Activated naive CD4-positive, alpha-beta T cell treated with anti-CD3 and anti-CD28 coated beads for 36 hours (primary cell): ENCODE measurements at regions not wholly inside any gene's neighbourhood (a gene's known extent, or its start where the extent isn't known, plus 50 kb on each side); places are given as distances from the start of the nearest gene placed in this dataset.

Experiments
- CTCF ChIA-PET: fragments of 350-600 bp; sonication (Branson Sonifier 250); formaldehyde crosslinking; loops from one replicate; lab custom pipeline; 2021; ENCODE audit warnings: antibody characterized with exemption; lab: Charles Lee
- DNase-seq: peaks from one replicate; pipeline ENCODE4 v3.0.0-alpha.2; 2020
- H3K27ac Mint-ChIP-seq: one replicate; pipeline ENCODE4 v1.8.0; 2021; ENCODE audit warnings: mild to moderate bottlenecking, mixed read lengths
- H3K27me3 Mint-ChIP-seq: one replicate; pipeline ENCODE4 v1.8.0; 2021; ENCODE audit warnings: low read depth, mixed read lengths
- H3K36me3 Mint-ChIP-seq: one replicate; pipeline ENCODE4 v1.8.0; 2021; ENCODE audit warnings: low read depth, mixed read lengths
- H3K4me1 Mint-ChIP-seq: one replicate; pipeline ENCODE4 v1.8.0; 2021; ENCODE audit warnings: low read depth, mixed read lengths
- H3K4me3 Mint-ChIP-seq: one replicate; pipeline ENCODE4 v1.8.0; 2021; ENCODE audit warnings: mild to moderate bottlenecking, moderate library complexity, mixed read lengths
- H3K9me3 Mint-ChIP-seq: one replicate; pipeline ENCODE4 v1.8.0; 2021; ENCODE audit warnings: mixed read lengths
- intact Hi-C: fragments of 100-400 bp; cut with micrococcal nuclease; formaldehyde crosslinking; loops from one replicate; pipeline ENCODE4 v1.15.1; 2023

- DNase-seq, result no peak
- peaks cover 2% of the 10 kb centered on the region for H3K4me1 Mint-ChIP-seq
- intact Hi-C loops, result no loop called here
- CTCF ChIA-PET, result no interaction called here
- no peaks in the 10 kb centered on the region for H3K27me3 Mint-ChIP-seq
- H3K36me3 Mint-ChIP-seq, result no peaks in the 10 kb centered on the region
- no peaks in the 10 kb centered on the region for H3K9me3 Mint-ChIP-seq
- no peak overlapping the region for H3K27ac Mint-ChIP-seq
- no peak overlapping the region for H3K4me3 Mint-ChIP-seq
Observed at GRCh38 chr15:39456582-39457330, 124.1 kb upstream of the THBS1 start.

- no peak overlapping the region for H3K4me3 Mint-ChIP-seq
- CTCF ChIA-PET, result no interaction called here
- H3K4me1 Mint-ChIP-seq, result peaks cover 2% of the 10 kb centered on the region
- H3K27me3 Mint-ChIP-seq, result no peaks in the 10 kb centered on the region
- no peaks in the 10 kb centered on the region for H3K36me3 Mint-ChIP-seq
- no peak for DNase-seq
- no peaks in the 10 kb centered on the region for H3K9me3 Mint-ChIP-seq
- intact Hi-C loops, result no loop called here
- no peak overlapping the region for H3K27ac Mint-ChIP-seq
Observed at GRCh38 chr15:39458131-39458530, 122.7 kb upstream of the THBS1 start.

DNA sequence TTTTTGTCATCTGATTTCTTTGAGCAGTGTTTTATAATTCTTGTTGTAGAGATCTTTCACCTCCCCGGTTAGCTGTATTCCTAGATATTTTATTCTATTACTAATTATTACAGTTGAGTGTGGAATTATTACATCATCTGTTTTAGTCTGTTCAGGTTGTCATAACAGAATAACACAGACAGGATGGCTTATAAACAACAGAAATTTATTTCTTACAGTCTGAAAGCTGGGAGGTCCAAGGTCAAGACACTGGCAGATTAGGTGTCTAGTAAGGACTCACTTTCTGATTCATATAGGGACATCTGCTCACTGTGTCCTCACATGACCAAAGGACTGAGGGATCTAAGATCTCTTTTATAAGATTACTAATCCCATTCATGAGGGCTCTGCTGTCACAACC, 121.3 kb upstream of the THBS1 start:
- Mint-ChIP-seq H3K4me1 (no peaks in the 10 kb centered on the region), H3K27me3 (no peaks in the 10 kb centered on the region), H3K4me3 (no peak overlapping the region), H3K27ac (no peak overlapping the region), H3K9me3 (no peaks in the 10 kb centered on the region), H3K36me3 (no peaks in the 10 kb centered on the region)
- no peak for DNase-seq
- CTCF ChIA-PET, result no interaction called here
- intact Hi-C loops, result no loop called here

DNA sequence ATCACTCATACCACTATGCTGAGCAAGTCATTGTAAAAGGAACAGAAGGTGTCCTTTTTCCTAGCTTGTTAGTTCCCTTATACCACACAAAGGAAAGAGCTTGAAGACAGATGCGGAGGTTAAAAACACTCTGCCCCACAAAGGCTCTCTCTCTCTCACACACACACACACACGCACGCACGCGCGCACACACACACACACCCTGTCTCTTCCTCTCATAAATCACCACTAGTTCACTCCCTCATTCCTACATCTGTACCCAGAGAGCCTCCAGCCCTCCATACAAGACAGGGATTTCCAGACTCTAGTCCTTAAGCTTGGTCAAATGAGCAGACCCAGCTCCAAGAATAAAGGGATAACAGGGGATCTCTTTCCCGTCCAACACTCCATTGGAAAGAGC, 120.1 kb upstream of the THBS1 start:
- no peaks in the 10 kb centered on the region for H3K4me1 Mint-ChIP-seq
- H3K27me3 Mint-ChIP-seq, result no peaks in the 10 kb centered on the region
- CTCF ChIA-PET, result no interaction called here
- no peaks in the 10 kb centered on the region for H3K9me3 Mint-ChIP-seq
- DNase-seq, result no peak
- intact Hi-C loops, result no loop called here
- no peak overlapping the region for H3K27ac Mint-ChIP-seq
- H3K4me3 Mint-ChIP-seq, result no peak overlapping the region
- no peaks in the 10 kb centered on the region for H3K36me3 Mint-ChIP-seq

GRCh38 chr15:39461536-39462130, 119.2 kb upstream of the THBS1 start:
- no peak for DNase-seq
- no peak overlapping the region for H3K4me3 Mint-ChIP-seq
- no peaks in the 10 kb centered on the region for H3K36me3 Mint-ChIP-seq
- no peaks in the 10 kb centered on the region for H3K9me3 Mint-ChIP-seq
- H3K27me3 Mint-ChIP-seq, result no peaks in the 10 kb centered on the region
- H3K27ac Mint-ChIP-seq, result no peak overlapping the region
- CTCF ChIA-PET, result no interaction called here
- no peaks in the 10 kb centered on the region for H3K4me1 Mint-ChIP-seq
- intact Hi-C loops, result no loop called here

DNA sequence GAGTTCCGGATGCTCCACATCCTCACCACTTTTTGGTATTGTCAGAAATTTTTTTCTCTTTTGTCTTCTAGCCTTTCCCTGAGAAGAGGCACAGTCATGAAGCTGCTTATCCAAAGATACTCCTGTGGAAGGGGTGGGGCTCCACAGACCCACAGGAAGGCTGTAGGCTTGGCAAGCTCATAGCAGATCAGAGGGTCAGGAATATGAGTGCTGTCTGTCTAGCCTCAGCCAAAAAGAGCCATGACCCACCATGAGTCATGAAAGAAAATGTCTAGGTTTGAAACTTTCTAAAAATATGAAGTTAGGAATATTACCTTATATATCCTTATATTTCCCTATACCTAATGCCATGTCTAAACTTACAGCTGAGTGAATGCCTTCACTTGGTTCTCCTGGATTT, 118.2 kb upstream of the THBS1 start:
- no peak for DNase-seq
- no peaks in the 10 kb centered on the region for H3K36me3 Mint-ChIP-seq
- intact Hi-C loops, result no loop called here
- no peak overlapping the region for H3K27ac Mint-ChIP-seq
- H3K9me3 Mint-ChIP-seq, result no peaks in the 10 kb centered on the region
- H3K4me3 Mint-ChIP-seq, result no peak overlapping the region
- H3K27me3 Mint-ChIP-seq, result no peaks in the 10 kb centered on the region
- no peaks in the 10 kb centered on the region for H3K4me1 Mint-ChIP-seq
- CTCF ChIA-PET, result no interaction called here

DNA sequence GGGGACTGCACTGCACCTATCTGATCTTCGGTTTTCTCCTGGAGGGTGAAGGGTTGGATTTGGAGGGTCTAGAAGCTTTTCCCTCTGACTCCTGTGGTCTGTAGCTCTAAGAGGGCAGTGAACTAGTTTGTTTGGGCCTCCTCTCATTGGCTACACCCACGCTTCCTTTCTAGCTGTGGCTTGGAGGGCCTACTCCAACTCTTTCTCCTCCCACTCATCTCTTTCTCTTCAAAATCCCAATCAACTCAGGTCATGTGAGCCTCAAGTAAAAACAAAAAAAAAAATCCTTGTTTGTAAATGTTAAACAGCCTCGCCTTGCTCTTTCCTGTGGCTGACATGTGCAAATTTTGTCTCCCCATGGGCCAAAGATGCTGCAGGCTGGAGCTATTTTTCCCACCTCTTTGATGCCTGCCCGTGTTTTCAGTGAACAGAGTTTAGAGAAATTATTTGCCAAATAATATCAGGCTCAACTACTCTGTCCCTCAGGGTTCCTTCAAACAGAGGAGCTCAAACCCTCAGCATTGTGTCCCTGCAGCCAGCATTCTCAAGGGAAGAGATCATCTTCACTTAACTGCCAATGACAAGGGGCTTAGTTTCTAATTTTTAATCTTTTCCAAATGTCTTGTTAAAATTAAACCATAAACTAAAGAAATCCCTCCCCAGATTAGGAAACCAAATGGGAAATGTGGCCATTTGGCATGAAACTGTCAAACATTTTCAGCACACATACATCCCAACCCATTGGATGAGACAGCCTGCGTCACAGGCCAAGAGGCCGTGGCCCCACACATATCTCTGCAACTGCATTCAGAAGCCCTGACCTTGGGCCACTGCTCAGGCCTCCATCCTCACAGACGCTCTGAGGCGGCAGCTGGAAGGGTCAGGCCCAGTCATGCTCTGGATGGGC, 114.8 kb upstream of the THBS1 start:
- Mint-ChIP-seq H3K9me3 (no peaks in the 10 kb centered on the region), H3K4me1 (no peaks in the 10 kb centered on the region), H3K36me3 (no peaks in the 10 kb centered on the region), H3K27me3 (peaks cover 2% of the 10 kb centered on the region), H3K4me3 (no peak overlapping the region), H3K27ac (no peak overlapping the region)
- intact Hi-C loops, result no loop called here
- DNase-seq, result no peak
- CTCF ChIA-PET, result interaction anchor here (0.6 kb wide), 1 partner anchor 560 kb away, joined by 4 read pairs; no protein-coding TSS in a partner anchor

DNA sequence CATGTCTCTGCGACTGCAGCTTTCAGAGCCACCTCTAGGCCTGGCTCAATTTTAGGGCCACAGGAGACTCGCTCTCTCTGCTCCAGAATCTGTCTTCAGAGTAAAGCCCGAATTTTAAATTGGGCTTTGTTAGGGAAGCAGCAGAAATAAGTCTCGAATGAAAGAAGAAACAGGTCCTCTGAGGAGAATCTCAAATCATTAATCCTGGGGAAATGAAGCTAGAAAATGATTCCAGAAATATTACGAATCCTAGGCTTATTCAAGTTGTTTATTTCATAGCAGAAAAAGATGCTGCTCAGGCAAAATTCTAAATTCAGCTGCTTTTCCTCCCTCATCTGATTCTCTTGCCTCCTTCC, 114.2 kb upstream of the THBS1 start:
- CTCF ChIA-PET, result no interaction called here
- Mint-ChIP-seq H3K4me1 (no peaks in the 10 kb centered on the region), H3K27ac (no peak overlapping the region), H3K27me3 (peaks cover 2% of the 10 kb centered on the region), H3K4me3 (no peak overlapping the region), H3K36me3 (no peaks in the 10 kb centered on the region), H3K9me3 (no peaks in the 10 kb centered on the region)
- intact Hi-C loops, result no loop called here
- DNase-seq, result no peak

DNA sequence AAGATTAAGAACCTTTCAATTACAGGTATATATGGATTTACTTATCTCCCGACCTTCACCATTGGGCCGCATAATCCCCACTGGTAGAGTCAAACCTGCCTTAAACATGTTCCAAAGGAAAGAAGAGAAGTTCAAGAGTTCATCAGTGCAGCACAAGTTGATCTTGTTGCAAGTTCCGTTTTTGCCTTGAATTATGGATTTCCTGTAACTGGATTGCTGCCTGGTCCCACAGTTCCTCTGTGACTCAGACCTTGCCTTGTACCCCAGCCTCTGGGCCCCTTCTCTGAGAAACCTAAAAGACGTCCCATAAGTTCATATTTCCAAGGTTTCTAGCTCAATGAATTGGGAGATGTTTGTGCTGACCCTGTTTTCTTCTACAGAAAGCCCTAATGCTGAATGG, 112.5 kb upstream of the THBS1 start:
- H3K4me1 Mint-ChIP-seq, result no peaks in the 10 kb centered on the region
- CTCF ChIA-PET, result no interaction called here
- intact Hi-C loops, result no loop called here
- no peak overlapping the region for H3K27ac Mint-ChIP-seq
- no peak for DNase-seq
- H3K4me3 Mint-ChIP-seq, result no peak overlapping the region
- H3K27me3 Mint-ChIP-seq, result peaks cover 2% of the 10 kb centered on the region
- H3K9me3 Mint-ChIP-seq, result no peaks in the 10 kb centered on the region
- H3K36me3 Mint-ChIP-seq, result no peaks in the 10 kb centered on the region

DNA sequence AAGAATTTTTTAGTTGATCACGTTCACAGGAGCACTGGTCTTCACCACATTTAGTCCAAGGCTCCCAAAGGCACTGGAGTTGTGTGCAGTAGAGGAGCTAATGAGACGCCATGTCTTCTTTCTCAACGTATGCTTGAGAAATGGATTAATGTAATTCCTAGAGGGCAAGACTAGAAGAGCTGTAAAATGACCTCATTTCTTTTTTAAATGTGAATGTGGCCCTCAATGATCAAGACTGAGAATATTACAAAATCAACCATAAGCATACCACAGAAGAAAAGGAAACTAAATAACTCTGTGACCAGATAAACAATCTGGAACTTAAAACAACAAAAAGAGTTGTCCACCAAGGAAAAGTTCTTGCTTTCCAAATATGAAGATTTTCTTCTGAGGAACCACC, 112.1 kb upstream of the THBS1 start:
- no peaks in the 10 kb centered on the region for H3K36me3 Mint-ChIP-seq
- no peak overlapping the region for H3K27ac Mint-ChIP-seq
- no peak overlapping the region for H3K4me3 Mint-ChIP-seq
- H3K27me3 Mint-ChIP-seq, result peaks cover 2% of the 10 kb centered on the region
- CTCF ChIA-PET, result no interaction called here
- intact Hi-C loops, result no loop called here
- no peaks in the 10 kb centered on the region for H3K4me1 Mint-ChIP-seq
- DNase-seq, result no peak
- H3K9me3 Mint-ChIP-seq, result no peaks in the 10 kb centered on the region

DNA sequence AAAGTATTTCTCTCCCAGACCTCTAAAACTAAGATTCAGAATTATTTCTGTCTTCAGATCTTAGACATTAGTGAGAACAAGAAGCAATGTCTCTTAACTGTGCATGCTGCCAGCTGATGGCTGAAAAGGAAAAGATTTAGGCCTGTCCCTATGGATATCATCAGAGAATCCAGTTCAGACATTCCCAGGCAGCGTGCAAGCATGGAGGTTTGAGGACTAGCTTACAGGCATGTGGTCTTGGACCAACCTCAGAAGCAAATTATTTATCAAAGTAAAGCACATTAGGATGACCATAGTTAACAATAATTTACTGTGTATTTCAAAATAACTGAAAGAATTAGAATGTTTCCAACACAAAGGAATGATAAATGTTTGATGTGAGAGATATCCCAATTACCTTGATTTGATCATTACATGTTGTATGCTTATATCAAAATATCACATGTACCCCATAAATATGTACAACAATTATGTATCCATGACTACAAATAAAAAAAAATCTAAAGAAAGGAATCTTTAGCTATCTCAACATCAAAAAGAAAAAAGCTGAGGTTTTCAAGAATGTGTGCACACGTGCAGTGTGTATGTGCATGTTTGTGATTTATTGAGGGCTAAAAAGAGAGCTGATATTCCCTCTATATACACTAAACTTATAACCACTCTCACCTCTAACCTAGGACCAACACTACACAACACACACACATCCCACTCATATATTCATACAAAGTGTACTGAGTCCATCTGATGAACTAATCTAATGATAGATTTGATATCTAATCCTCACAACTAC, 108.9 kb upstream of the THBS1 start:
- H3K27me3 Mint-ChIP-seq, result peaks cover 2% of the 10 kb centered on the region
- H3K4me1 Mint-ChIP-seq, result no peaks in the 10 kb centered on the region
- DNase-seq, result no peak
- no peaks in the 10 kb centered on the region for H3K36me3 Mint-ChIP-seq
- H3K9me3 Mint-ChIP-seq, result no peaks in the 10 kb centered on the region
- intact Hi-C loops, result no loop called here
- H3K4me3 Mint-ChIP-seq, result no peak overlapping the region
- no peak overlapping the region for H3K27ac Mint-ChIP-seq
- CTCF ChIA-PET, result interaction anchor here (1.5 kb wide), 1 partner anchor 23 kb away, joined by 3 read pairs; no protein-coding TSS in a partner anchor
